Neuron (in vitro differentiated cells): ENCODE measurements at regions not wholly inside any gene's neighbourhood (a gene's known extent, or its start where the extent isn't known, plus 50 kb on each side); places are given as distances from the start of the nearest gene placed in this dataset.

Source experiments
- H2AFZ ChIP-seq: one replicate; pipeline ENCODE4 v1.6.1; 2013; ENCODE audit warnings: low read depth, mild to moderate bottlenecking, inconsistent platforms, low read length, moderate library complexity
- H3K27me3 ChIP-seq: one replicate; pipeline ENCODE4 v1.6.1; 2013; ENCODE audit warnings: low read length; ENCODE audit not compliant: insufficient read depth
- H3K36me3 ChIP-seq: one replicate; pipeline ENCODE4 v1.6.1; 2013; ENCODE audit warnings: low read length; ENCODE audit not compliant: insufficient read depth
- H3K4me1 ChIP-seq: one replicate; pipeline ENCODE4 v1.6.1; 2013; ENCODE audit warnings: low read length; ENCODE audit not compliant: insufficient read depth
- H3K4me3 ChIP-seq: 2 replicates; pipeline ENCODE4 v1.5.1; 2013; ENCODE audit warnings: mild to moderate bottlenecking, low read length, moderate library complexity
- H3K9me3 ChIP-seq: one replicate; pipeline ENCODE4 v1.6.1; 2013; ENCODE audit warnings: low read length

GRCh38 chr5:2502970-2503594, 248.4 kb downstream of the IRX2 start:
- H3K27me3 ChIP-seq: no peaks in the 10 kb centered on the region
- peaks cover 9% of the 10 kb centered on the region for H3K9me3 ChIP-seq
- H3K4me3 ChIP-seq: no peak overlapping the region
- H3K4me1 ChIP-seq: peaks cover 9% of the 10 kb centered on the region
- H2AFZ ChIP-seq: no peak overlapping the region
- no peaks in the 10 kb centered on the region for H3K36me3 ChIP-seq

- Histone ChIP-seq H3K36me3 (no peaks in the 10 kb centered on the region), H3K9me3 (peaks cover 9% of the 10 kb centered on the region), H3K27me3 (no peaks in the 10 kb centered on the region), H2AFZ (no peak overlapping the region), H3K4me1 (peaks cover 2% of the 10 kb centered on the region), H3K4me3 (no peak overlapping the region)
Observed at GRCh38 chr5:2499917-2500316, 251.6 kb downstream of the IRX2 start.

GRCh38 chr5:2496891-2497290, 254.6 kb downstream of the IRX2 start:
- H3K4me1 ChIP-seq: peaks cover 2% of the 10 kb centered on the region
- H3K4me3 ChIP-seq: no peak overlapping the region
- H3K9me3 ChIP-seq: no peaks in the 10 kb centered on the region
- no peaks in the 10 kb centered on the region for H3K36me3 ChIP-seq
- H3K27me3 ChIP-seq: no peaks in the 10 kb centered on the region
- no peak overlapping the region for H2AFZ ChIP-seq

- Histone ChIP-seq H3K27me3 (no peaks in the 10 kb centered on the region), H3K9me3 (no peaks in the 10 kb centered on the region), H3K4me1 (peaks cover 2% of the 10 kb centered on the region), H3K4me3 (no peak overlapping the region), H3K36me3 (no peaks in the 10 kb centered on the region), H2AFZ (no peak overlapping the region)
Observed at GRCh38 chr5:2496126-2496525, 255.4 kb downstream of the IRX2 start.

GRCh38 chr5:2493356-2493755, 258.1 kb downstream of the IRX2 start:
- Histone ChIP-seq H2AFZ (no peak overlapping the region), H3K36me3 (no peaks in the 10 kb centered on the region), H3K9me3 (no peaks in the 10 kb centered on the region), H3K4me3 (no peak overlapping the region), H3K4me1 (peaks cover 2% of the 10 kb centered on the region), H3K27me3 (no peaks in the 10 kb centered on the region)

GRCh38 chr5:2492476-2492875, 259.0 kb downstream of the IRX2 start:
- H3K4me3 ChIP-seq: no peak overlapping the region
- H3K4me1 ChIP-seq: no peaks in the 10 kb centered on the region
- no peak overlapping the region for H2AFZ ChIP-seq
- no peaks in the 10 kb centered on the region for H3K9me3 ChIP-seq
- no peaks in the 10 kb centered on the region for H3K36me3 ChIP-seq
- no peaks in the 10 kb centered on the region for H3K27me3 ChIP-seq

- Histone ChIP-seq H3K36me3 (no peaks in the 10 kb centered on the region), H2AFZ (no peak overlapping the region), H3K4me3 (no peak overlapping the region), H3K4me1 (no peaks in the 10 kb centered on the region), H3K27me3 (no peaks in the 10 kb centered on the region), H3K9me3 (no peaks in the 10 kb centered on the region)
Observed at GRCh38 chr5:2491846-2492245, 259.6 kb downstream of the IRX2 start.

GRCh38 chr5:2489306-2489705, 262.2 kb downstream of the IRX2 start:
- H3K27me3 ChIP-seq: no peaks in the 10 kb centered on the region
- H3K36me3 ChIP-seq: no peaks in the 10 kb centered on the region
- no peaks in the 10 kb centered on the region for H3K4me1 ChIP-seq
- no peaks in the 10 kb centered on the region for H3K9me3 ChIP-seq
- no peak overlapping the region for H3K4me3 ChIP-seq
- no peak overlapping the region for H2AFZ ChIP-seq

- no peak overlapping the region for H2AFZ ChIP-seq
- H3K4me3 ChIP-seq: no peak overlapping the region
- H3K4me1 ChIP-seq: no peaks in the 10 kb centered on the region
- H3K36me3 ChIP-seq: no peaks in the 10 kb centered on the region
- H3K9me3 ChIP-seq: no peaks in the 10 kb centered on the region
- no peaks in the 10 kb centered on the region for H3K27me3 ChIP-seq
Observed at GRCh38 chr5:2488593-2488992, 262.9 kb downstream of the IRX2 start.

GRCh38 chr5:2487152-2487763, 264.2 kb downstream of the IRX2 start:
- Histone ChIP-seq H3K4me3 (no peak overlapping the region), H3K9me3 (no peaks in the 10 kb centered on the region), H3K36me3 (no peaks in the 10 kb centered on the region), H3K4me1 (no peaks in the 10 kb centered on the region), H2AFZ (no peak overlapping the region), H3K27me3 (no peaks in the 10 kb centered on the region)

- Histone ChIP-seq H3K9me3 (peaks cover 3% of the 10 kb centered on the region), H3K36me3 (no peaks in the 10 kb centered on the region), H3K4me3 (no peak overlapping the region), H2AFZ (no peak overlapping the region), H3K27me3 (no peaks in the 10 kb centered on the region), H3K4me1 (no peaks in the 10 kb centered on the region)
Observed at GRCh38 chr5:2486373-2486772, 265.1 kb downstream of the IRX2 start.

GRCh38 chr5:2482778-2483177, 268.7 kb downstream of the IRX2 start:
- Histone ChIP-seq H3K4me1 (no peaks in the 10 kb centered on the region), H2AFZ (no peak overlapping the region), H3K4me3 (no peak overlapping the region), H3K36me3 (no peaks in the 10 kb centered on the region), H3K9me3 (peaks cover 3% of the 10 kb centered on the region), H3K27me3 (no peaks in the 10 kb centered on the region)

- Histone ChIP-seq H3K4me3 (no peak overlapping the region), H2AFZ (no peak overlapping the region)
Observed at GRCh38 chr5:2480871-2481270, 270.6 kb downstream of the IRX2 start.

GRCh38 chr5:2475902-2476301, 275.6 kb downstream of the IRX2 start:
- Histone ChIP-seq H3K9me3 (peaks cover 2% of the 10 kb centered on the region), H3K4me1 (no peaks in the 10 kb centered on the region), H3K36me3 (no peaks in the 10 kb centered on the region), H3K27me3 (no peaks in the 10 kb centered on the region), H2AFZ (no peak overlapping the region), H3K4me3 (no peak overlapping the region)

More at GRCh38 chr5:2480871-2481270, 270.6 kb downstream of the IRX2 start:
- Histone ChIP-seq H3K9me3 (peaks cover 3% of the 10 kb centered on the region), H3K4me1 (no peaks in the 10 kb centered on the region), H3K36me3 (no peaks in the 10 kb centered on the region), H3K27me3 (no peaks in the 10 kb centered on the region)
